Natural killer cell (primary cell): ENCODE measurements at regions not wholly inside any gene's neighbourhood (a gene's known extent, or its start where the extent isn't known, plus 50 kb on each side); places are given as distances from the start of the nearest gene placed in this dataset.
"Not testable (repeated sequence)": the region's sequence is repeated elsewhere in the genome, so short reads cannot be mapped to it uniquely, and the experiment has no call there.

Experiments used
- ATAC-seq, 3 donors: fragments of 150-1000 bp in 2 of 3; fragments of 200-7000 bp in 1 of 3; cut with Tn5 transposase; 1 replicate in 1 of 3; 2 replicates in 2 of 3; pipeline ENCODE4 v1.10.0; 2021; ENCODE audit warnings: mild to moderate bottlenecking in 2 of 3, moderate library complexity in 2 of 3
- DNase-seq, 2 donors: peaks; one replicate each; pipeline versions ENCODE4 v3.0.0 to v3.0.0-alpha.2; 2013 to 2021; ENCODE audit warnings: mixed read lengths in 1 of 2
- H3K27ac ChIP-seq: one replicate; pipeline ENCODE4 v1.5.1; 2013; ENCODE audit warnings: mild to moderate bottlenecking, low read length
- H3K27me3 ChIP-seq: one replicate; pipeline ENCODE4 v1.6.1; 2013; ENCODE audit warnings: low read length; ENCODE audit not compliant: control insufficient read depth, insufficient read depth
- H3K36me3 ChIP-seq: one replicate; pipeline ENCODE4 v1.6.1; 2013; ENCODE audit warnings: low read length; ENCODE audit not compliant: control insufficient read depth, insufficient read depth
- H3K4me1 ChIP-seq: one replicate; pipeline ENCODE4 v1.6.1; 2013; ENCODE audit warnings: low read length; ENCODE audit not compliant: control insufficient read depth, insufficient read depth
- H3K4me3 ChIP-seq: one replicate; pipeline ENCODE4 v1.5.1; 2013; ENCODE audit warnings: low read length
- H3K9me3 ChIP-seq: one replicate; pipeline ENCODE4 v1.6.1; 2013; ENCODE audit warnings: low read length; ENCODE audit not compliant: control insufficient read depth, insufficient read depth
- H3K27ac Mint-ChIP-seq, 2 donors: one replicate each; pipeline ENCODE4 v1.8.0; 2022; ENCODE audit warnings: mild to moderate bottlenecking in 2 of 2, mixed read lengths in 2 of 2, moderate library complexity in 1 of 2
- H3K27me3 Mint-ChIP-seq, 2 donors: one replicate each; pipeline ENCODE4 v1.8.0; 2022; ENCODE audit warnings: low read depth in 2 of 2, mixed read lengths in 2 of 2
- H3K36me3 Mint-ChIP-seq: one replicate; pipeline ENCODE4 v1.8.0; 2022; ENCODE audit warnings: mixed read lengths
- H3K4me1 Mint-ChIP-seq, 2 donors: one replicate each; pipeline ENCODE4 v1.8.0; 2022; ENCODE audit warnings: mixed read lengths in 2 of 2
- H3K4me3 Mint-ChIP-seq: one replicate; pipeline ENCODE4 v1.8.0; 2022; ENCODE audit warnings: mild to moderate bottlenecking, moderate library complexity, mixed read lengths
- H3K9me3 Mint-ChIP-seq, 2 donors: one replicate each; pipeline ENCODE4 v1.8.0; 2022; ENCODE audit warnings: mixed read lengths in 2 of 2
- CTCF ChIP-seq: fragments of 200-600 bp; IDR thresholded peaks from one replicate; pipeline ENCODE4 v1.8.0; 2022; ENCODE audit warnings: antibody characterized with exemption
- WGBS: methylation state at CpG from one replicate; pipeline ENCODE4 v1.1.7; 2013; ENCODE audit warnings: missing lambda C conversion rate; ENCODE audit not compliant: insufficient coverage; 5-methylcytosine and 5-hydroxymethylcytosine counted together
- intact Hi-C: fragments of 100-400 bp; cut with micrococcal nuclease; formaldehyde crosslinking; loops from one replicate; pipeline ENCODE4 v1.14.2; 2022

GRCh38 chr3:164303894-164304293 lies 774.4 kb downstream of the SI start:
- H3K9me3 Mint-ChIP-seq = peaks cover 11 to 13% of the 10 kb centered on the region in 2 donors
- no CpG with 5 or more reads among the region's 1 CpG for WGBS
- H3K27me3 Mint-ChIP-seq = no peaks in the 10 kb centered on the region
- intact Hi-C loops = no loop called here
- no peak overlapping the region for H3K27ac Mint-ChIP-seq
- no peaks in the 10 kb centered on the region for H3K36me3 ChIP-seq
- no peak for TF ChIP-seq CTCF
- peaks cover 8% of the 10 kb centered on the region for H3K9me3 ChIP-seq
- H3K27ac ChIP-seq = no peak overlapping the region
- ATAC-seq (no peak), DNase-seq (no peak)
- no peaks in the 10 kb centered on the region for H3K4me1 Mint-ChIP-seq
- H3K36me3 Mint-ChIP-seq = peaks cover 8% of the 10 kb centered on the region
- H3K4me3 ChIP-seq = no peak overlapping the region
- H3K27me3 ChIP-seq = no peaks in the 10 kb centered on the region
- no peak overlapping the region for H3K4me3 Mint-ChIP-seq
- no peaks in the 10 kb centered on the region for H3K4me1 ChIP-seq

- Histone ChIP-seq H3K27ac (no peak overlapping the region), H3K9me3 (peaks cover 8% of the 10 kb centered on the region), H3K36me3 (no peaks in the 10 kb centered on the region), H3K4me1 (no peaks in the 10 kb centered on the region), H3K27me3 (no peaks in the 10 kb centered on the region), H3K4me3 (no peak overlapping the region)
- Mint-ChIP-seq H3K4me3 (no peak overlapping the region), H3K27ac (no peak overlapping the region), H3K4me1 (no peaks in the 10 kb centered on the region), H3K36me3 (no peaks in the 10 kb centered on the region), H3K9me3 (peaks cover 5 to 13% of the 10 kb centered on the region in 2 donors), H3K27me3 (no peaks in the 10 kb centered on the region)
- intact Hi-C loops = no loop called here
- no peak for DNase-seq
- no peak for ATAC-seq
- no peak for TF ChIP-seq CTCF
Measured at GRCh38 chr3:164302622-164303021, 775.7 kb downstream of the SI start.

DNA sequence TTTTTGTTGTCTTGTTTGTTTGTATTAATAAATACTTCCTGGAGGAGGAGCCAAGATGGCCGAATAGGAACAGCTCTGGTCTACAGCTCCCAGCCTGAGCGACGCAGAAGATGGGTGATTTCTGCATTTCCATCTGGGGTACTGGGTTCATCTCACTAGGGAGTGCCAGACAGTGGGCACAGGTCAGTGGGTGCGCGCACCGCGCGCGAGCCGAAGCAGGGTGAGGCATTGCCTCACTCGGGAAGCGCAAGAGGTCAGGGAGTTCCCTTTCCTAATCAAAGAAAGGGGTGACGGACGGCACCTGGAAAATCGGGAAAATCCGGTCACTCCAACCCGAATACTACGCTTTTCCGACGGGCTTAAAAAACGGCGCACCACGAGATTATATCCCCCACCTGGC lies 786.8 kb downstream of the SI start:
- 94% methylated on average over 23 of the region's 23 CpGs for WGBS
- H3K9me3 Mint-ChIP-seq, H3K27ac ChIP-seq, H3K27me3 ChIP-seq, H3K4me3 ChIP-seq, H3K9me3 ChIP-seq, ATAC-seq, H3K27me3 Mint-ChIP-seq, H3K4me1 ChIP-seq, H3K36me3 Mint-ChIP-seq, DNase-seq, intact Hi-C loops, H3K4me1 Mint-ChIP-seq, H3K27ac Mint-ChIP-seq, H3K4me3 Mint-ChIP-seq, H3K36me3 ChIP-seq: not testable (repeated sequence)

DNA sequence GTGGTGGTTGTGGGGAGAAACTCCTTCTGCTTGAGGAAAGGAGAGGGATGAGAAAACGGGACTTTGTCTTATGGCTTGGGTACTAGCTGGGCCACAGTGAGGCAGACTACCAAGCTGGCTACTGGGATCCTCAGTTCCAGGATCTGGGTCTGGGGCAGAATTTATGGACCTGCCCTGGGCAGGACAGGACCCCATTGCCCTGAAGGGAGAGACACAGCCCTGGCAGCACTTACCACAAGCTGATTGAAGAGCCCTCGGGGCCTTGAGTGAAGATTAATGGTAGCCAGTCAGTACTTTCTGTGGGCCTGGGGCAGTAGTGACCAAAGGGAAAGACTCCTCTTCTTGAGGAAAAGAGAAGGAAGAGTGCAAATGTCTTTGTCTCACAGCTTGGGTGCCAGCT lies 799.7 kb downstream of the SI start:
- Mint-ChIP-seq H3K36me3 (peaks cover 20% of the 10 kb centered on the region), H3K9me3 (peaks cover 25 to 36% of the 10 kb centered on the region in 2 donors), H3K27me3 (no peaks in the 10 kb centered on the region), H3K27ac (no peak overlapping the region), H3K4me1 (no peaks in the 10 kb centered on the region), H3K4me3 (no peak overlapping the region)
- Histone ChIP-seq H3K9me3 (peaks cover 27% of the 10 kb centered on the region), H3K27me3 (no peaks in the 10 kb centered on the region), H3K27ac (no peak overlapping the region), H3K4me3 (no peak overlapping the region), H3K36me3 (no peaks in the 10 kb centered on the region), H3K4me1 (no peaks in the 10 kb centered on the region)
- TF ChIP-seq CTCF = no peak
- ATAC-seq (no peak), DNase-seq (no peak)
- intact Hi-C loops = no loop called here
- 75% methylated on average over 2 of the region's 2 CpGs for WGBS
